Chondrocyte (in vitro differentiated cells): ENCODE measurements at regions not wholly inside any gene's neighbourhood (a gene's known extent, or its start where the extent isn't known, plus 50 kb on each side); places are given as distances from the start of the nearest gene placed in this dataset.

ENCODE experiments used
- DNase-seq: peaks from one replicate; pipeline ENCODE4 v3.0.0; 2021; ENCODE audit warnings: mixed read lengths, low spot score
- H3K27ac Mint-ChIP-seq: one replicate; pipeline ENCODE4 v1.8.0; 2021; ENCODE audit warnings: mild to moderate bottlenecking, moderate library complexity, mixed read lengths; ENCODE audit not compliant: unreplicated experiment
- H3K27me3 Mint-ChIP-seq: 2 replicates; pipeline ENCODE4 v1.8.0; 2021; ENCODE audit warnings: low read depth, mixed read lengths
- H3K36me3 Mint-ChIP-seq: 2 replicates; pipeline ENCODE4 v1.8.0; 2021; ENCODE audit warnings: low read depth, mixed read lengths
- H3K4me1 Mint-ChIP-seq: 2 replicates; pipeline ENCODE4 v1.8.0; 2021; ENCODE audit warnings: low read depth, mild to moderate bottlenecking, mixed read lengths
- H3K4me3 Mint-ChIP-seq: one replicate; pipeline ENCODE4 v1.8.0; 2021; ENCODE audit warnings: mild to moderate bottlenecking, moderate library complexity, mixed read lengths; ENCODE audit not compliant: unreplicated experiment
- H3K9me3 Mint-ChIP-seq: 2 replicates; pipeline ENCODE4 v1.8.0; 2021; ENCODE audit warnings: low read depth, mixed read lengths
- CTCF ChIP-seq: fragments of 200-600 bp; sonication (generic); IDR thresholded peaks from 2 replicates; pipeline ENCODE4 v1.5.0; 2021; ENCODE audit warnings: antibody characterized with exemption, mild to moderate bottlenecking, moderate library complexity

- H3K4me3 Mint-ChIP-seq, result no peak overlapping the region
- TF ChIP-seq CTCF, result no peak
- H3K4me1 Mint-ChIP-seq, result peaks cover 18% of the 10 kb centered on the region
- no peak for DNase-seq
- H3K27me3 Mint-ChIP-seq, result no peaks in the 10 kb centered on the region
- no peak overlapping the region for H3K27ac Mint-ChIP-seq
- H3K9me3 Mint-ChIP-seq, result peaks cover 4% of the 10 kb centered on the region
- H3K36me3 Mint-ChIP-seq, result no peaks in the 10 kb centered on the region
These were observed 148.5 kb upstream of the PDZRN3 start for GRCh38 chr3:73773233-73773632.

DNA sequence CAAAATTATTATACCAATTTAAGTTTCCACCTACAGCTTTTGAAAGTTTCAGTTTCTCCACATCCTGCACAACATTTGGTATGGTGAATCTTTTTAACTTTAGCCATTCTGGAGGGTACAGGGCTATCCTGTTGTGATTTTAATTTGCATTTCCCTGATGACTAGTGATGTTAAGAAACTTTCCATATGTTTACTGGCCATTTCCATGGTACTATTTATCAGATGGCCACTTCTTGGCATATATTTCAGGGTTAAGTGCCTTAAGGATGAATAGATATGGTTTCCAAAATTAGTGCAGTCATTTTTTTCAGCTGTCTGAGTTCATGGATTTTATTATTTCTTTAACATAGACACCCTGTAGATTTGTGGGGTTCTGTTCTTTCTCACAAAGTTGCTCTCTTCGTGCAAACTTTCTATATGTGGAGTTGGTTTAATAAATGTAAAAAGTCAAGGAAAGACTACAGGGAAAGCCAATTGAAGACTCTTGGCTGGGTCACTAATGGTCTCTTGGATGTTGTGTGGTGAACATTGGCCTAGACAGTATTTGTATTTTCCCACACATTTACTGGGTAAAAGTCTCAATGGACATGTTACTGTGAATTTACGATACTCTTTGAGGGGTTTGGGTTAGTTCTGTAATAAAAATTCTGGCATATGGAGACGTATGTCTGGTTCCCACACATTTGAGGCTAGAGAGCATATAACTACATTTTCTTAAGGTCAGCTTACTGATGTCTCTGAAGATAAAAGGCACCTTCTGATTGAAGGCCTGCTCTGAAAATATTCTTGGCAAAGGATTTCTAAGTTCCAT lies 147.5 kb upstream of the PDZRN3 start:
- peaks cover 21% of the 10 kb centered on the region for H3K4me1 Mint-ChIP-seq
- peak overlapping the region; percentile 8 for H3K27ac Mint-ChIP-seq
- no peak overlapping the region for H3K4me3 Mint-ChIP-seq
- DNase-seq, result no peak
- H3K9me3 Mint-ChIP-seq, result peaks cover 4% of the 10 kb centered on the region
- no peaks in the 10 kb centered on the region for H3K27me3 Mint-ChIP-seq
- H3K36me3 Mint-ChIP-seq, result no peaks in the 10 kb centered on the region
- no peak for TF ChIP-seq CTCF

DNA sequence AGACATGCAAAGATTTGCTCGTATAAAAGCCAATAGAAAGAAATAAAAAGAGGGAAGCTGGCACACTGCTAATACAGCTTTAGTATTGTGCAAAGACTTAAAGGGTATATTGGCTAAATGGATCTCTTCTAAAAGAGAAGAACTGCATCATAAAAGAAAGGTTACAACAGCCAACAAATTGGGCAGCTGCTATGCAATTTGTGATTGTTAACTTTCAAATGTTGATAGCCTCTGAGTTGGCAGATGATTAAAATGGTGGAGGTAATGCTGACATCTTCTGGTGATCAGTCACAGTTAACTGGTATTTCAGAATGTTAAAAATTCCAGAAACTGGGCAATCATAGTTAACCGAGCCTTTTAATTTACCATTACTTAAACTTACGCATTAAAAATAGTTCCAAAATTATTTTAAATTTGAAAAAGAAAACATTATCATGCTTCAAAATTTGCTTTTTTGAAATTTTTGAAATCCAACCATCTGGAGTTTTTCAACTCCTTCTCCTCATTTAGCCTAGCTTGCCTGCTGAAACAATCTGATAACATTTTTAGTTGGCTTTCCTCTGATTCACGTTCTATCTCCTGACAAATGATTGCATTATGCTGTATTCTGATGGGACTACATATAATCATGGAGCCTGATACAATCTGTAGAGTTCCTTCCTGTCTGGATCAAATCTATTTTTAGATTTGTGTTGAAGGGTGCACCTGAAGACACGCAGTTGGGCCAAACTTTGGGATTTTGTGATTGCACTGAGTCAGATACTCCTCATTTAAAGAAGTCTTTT lies 144.0 kb upstream of the PDZRN3 start:
- Mint-ChIP-seq H3K27ac (no peak overlapping the region), H3K4me1 (peaks cover 28% of the 10 kb centered on the region), H3K27me3 (no peaks in the 10 kb centered on the region), H3K4me3 (no peak overlapping the region), H3K9me3 (peaks cover 4% of the 10 kb centered on the region), H3K36me3 (no peaks in the 10 kb centered on the region)
- DNase-seq, result no peak
- peak; percentile 75 for TF ChIP-seq CTCF

GRCh38 chr3:73766599-73767381 lies 142.0 kb upstream of the PDZRN3 start:
- no peaks in the 10 kb centered on the region for H3K27me3 Mint-ChIP-seq

More at GRCh38 chr3:73766599-73767381, 142.0 kb upstream of the PDZRN3 start:
- H3K4me3 Mint-ChIP-seq, result peak overlapping the region; percentile 44
- H3K9me3 Mint-ChIP-seq, result peaks cover 4% of the 10 kb centered on the region
- no peak for TF ChIP-seq CTCF
- H3K4me1 Mint-ChIP-seq, result peaks cover 16% of the 10 kb centered on the region
- no peaks in the 10 kb centered on the region for H3K36me3 Mint-ChIP-seq
- no peak for DNase-seq
- H3K27ac Mint-ChIP-seq, result peak overlapping the region; percentile 61
